CD4-positive, alpha-beta T cell (primary cell): ENCODE measurements at regions not wholly inside any gene's neighbourhood (a gene's known extent, or its start where the extent isn't known, plus 50 kb on each side); places are given as distances from the start of the nearest gene placed in this dataset.

ENCODE experiments used
- ATAC-seq: fragments of 200-7000 bp; cut with Tn5 transposase; one replicate; pipeline ENCODE4 v1.10.0; 2022; ENCODE audit warnings: mild to moderate bottlenecking; ENCODE audit not compliant: poor library complexity
- CTCF ChIA-PET: fragments of 350-600 bp; sonication (Branson Sonifier 250); formaldehyde crosslinking; loops from one replicate; lab custom pipeline; 2021; ENCODE audit warnings: antibody characterized with exemption, inconsistent platforms; lab: Charles Lee
- POLR2A ChIA-PET: fragments of 350-600 bp; sonication (Branson Sonifier 250); formaldehyde crosslinking; loops from one replicate; lab custom pipeline; 2021; ENCODE audit warnings: antibody characterized with exemption, inconsistent platforms; lab: Charles Lee
- DNase-seq, 14 experiments: peaks; one replicate each; pipeline ENCODE4 v3.0.0-alpha.2; 2013 to 2020; ENCODE audit warnings: mixed read lengths in 2 of 14
- H3K27ac ChIP-seq, 2 donors: one replicate each; pipeline versions ENCODE4 v1.5.1 to v1.7.0; 2013; ENCODE audit warnings: low read length in 2 of 2, low read depth in 1 of 2, mild to moderate bottlenecking in 1 of 2
- H3K27me3 ChIP-seq, 2 experiments: 1 replicate in 1 of 2; 2 replicates in 1 of 2; pipeline versions ENCODE4 v1.6.1 to v1.7.0; 2013; ENCODE audit warnings: low read length in 2 of 2, control low read depth in 1 of 2, mild to moderate bottlenecking in 1 of 2, moderate library complexity in 1 of 2; ENCODE audit not compliant: insufficient read depth in 2 of 2, control insufficient read depth in 1 of 2
- H3K36me3 ChIP-seq: one replicate; pipeline ENCODE4 v1.6.1; 2013; ENCODE audit warnings: low read length, control low read depth; ENCODE audit not compliant: insufficient read depth
- H3K4me1 ChIP-seq: one replicate; pipeline ENCODE4 v1.6.1; 2013; ENCODE audit warnings: low read length, control low read depth; ENCODE audit not compliant: insufficient read depth
- H3K4me3 ChIP-seq: one replicate; pipeline ENCODE4 v1.5.1; 2013; ENCODE audit warnings: mild to moderate bottlenecking, low read length, moderate library complexity
- H3K9me3 ChIP-seq, 2 experiments: 1 replicate in 1 of 2; 2 replicates in 1 of 2; pipeline versions ENCODE4 v1.6.1 to v1.7.0; 2013; ENCODE audit warnings: low read length in 2 of 2, mild to moderate bottlenecking in 2 of 2, control low read depth in 1 of 2, moderate library complexity in 1 of 2; ENCODE audit not compliant: control insufficient read depth in 1 of 2, insufficient read depth in 1 of 2
- H3K27ac Mint-ChIP-seq: one replicate; pipeline ENCODE4 v1.8.0; 2020; ENCODE audit warnings: mixed read lengths
- H3K27me3 Mint-ChIP-seq: one replicate; pipeline ENCODE4 v1.8.0; 2021; ENCODE audit warnings: mixed read lengths
- H3K36me3 Mint-ChIP-seq: one replicate; pipeline ENCODE4 v1.8.0; 2021; ENCODE audit warnings: low read depth, mixed read lengths
- H3K4me1 Mint-ChIP-seq: one replicate; pipeline ENCODE4 v1.8.0; 2021; ENCODE audit warnings: low read depth, mixed read lengths
- H3K4me3 Mint-ChIP-seq: one replicate; pipeline ENCODE4 v1.8.0; 2020; ENCODE audit warnings: mild to moderate bottlenecking, mixed read lengths
- H3K9me3 Mint-ChIP-seq: one replicate; pipeline ENCODE4 v1.8.0; 2020; ENCODE audit warnings: mixed read lengths
- intact Hi-C, 2 experiments: fragments of 100-400 bp; cut with DNase I in 1 of 2; cut with micrococcal nuclease in 1 of 2; formaldehyde crosslinking; loops; one replicate each; pipeline versions ENCODE4 v1.15.1 to v1.9.0; 2023 to 2025; cut with DNase I, micrococcal nuclease
- TF ChIP-seq, protein P1 (sequence below): fragments of 200-600 bp; IDR thresholded peaks from one replicate; pipeline ENCODE4 v1.8.0; 2022; ENCODE audit warnings: antibody characterized with exemption, mild to moderate bottlenecking

DNA sequence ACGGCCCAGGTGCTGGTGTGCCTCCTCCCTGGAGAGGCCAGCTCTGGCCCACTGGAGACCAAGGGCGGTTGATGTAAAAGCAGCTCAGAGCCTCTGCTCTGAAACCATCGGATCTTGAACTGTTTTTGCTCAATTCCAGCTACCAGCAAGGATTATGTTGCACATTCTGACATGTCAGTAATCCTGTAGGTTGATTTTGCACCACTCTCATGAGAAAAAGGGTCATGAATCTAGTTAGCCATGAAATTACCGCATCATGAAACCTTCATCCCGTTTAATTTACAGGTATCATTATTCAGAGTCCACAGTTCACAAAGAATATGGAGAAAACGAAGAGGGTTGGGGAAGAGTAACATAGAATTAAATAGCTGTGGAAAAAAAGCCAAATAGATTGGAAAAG lies 120.4 kb upstream of the NSMCE3 start:
- Mint-ChIP-seq H3K4me3 (no peak overlapping the region), H3K36me3 (no peaks in the 10 kb centered on the region), H3K27me3 (peaks cover 13% of the 10 kb centered on the region), H3K4me1 (no peaks in the 10 kb centered on the region), H3K9me3 (no peaks in the 10 kb centered on the region), H3K27ac (no peak overlapping the region)
- Histone ChIP-seq H3K9me3 (peaks cover 0 to 5% of the 10 kb centered on the region in 2 experiments), H3K4me1 (no peaks in the 10 kb centered on the region), H3K4me3 (no peak overlapping the region), H3K36me3 (no peaks in the 10 kb centered on the region), H3K27ac (no peak overlapping the region), H3K27me3 (no peaks in the 10 kb centered on the region)
- DNase-seq (no peak), ATAC-seq (no peak)
- TF ChIP-seq, protein P1, sequence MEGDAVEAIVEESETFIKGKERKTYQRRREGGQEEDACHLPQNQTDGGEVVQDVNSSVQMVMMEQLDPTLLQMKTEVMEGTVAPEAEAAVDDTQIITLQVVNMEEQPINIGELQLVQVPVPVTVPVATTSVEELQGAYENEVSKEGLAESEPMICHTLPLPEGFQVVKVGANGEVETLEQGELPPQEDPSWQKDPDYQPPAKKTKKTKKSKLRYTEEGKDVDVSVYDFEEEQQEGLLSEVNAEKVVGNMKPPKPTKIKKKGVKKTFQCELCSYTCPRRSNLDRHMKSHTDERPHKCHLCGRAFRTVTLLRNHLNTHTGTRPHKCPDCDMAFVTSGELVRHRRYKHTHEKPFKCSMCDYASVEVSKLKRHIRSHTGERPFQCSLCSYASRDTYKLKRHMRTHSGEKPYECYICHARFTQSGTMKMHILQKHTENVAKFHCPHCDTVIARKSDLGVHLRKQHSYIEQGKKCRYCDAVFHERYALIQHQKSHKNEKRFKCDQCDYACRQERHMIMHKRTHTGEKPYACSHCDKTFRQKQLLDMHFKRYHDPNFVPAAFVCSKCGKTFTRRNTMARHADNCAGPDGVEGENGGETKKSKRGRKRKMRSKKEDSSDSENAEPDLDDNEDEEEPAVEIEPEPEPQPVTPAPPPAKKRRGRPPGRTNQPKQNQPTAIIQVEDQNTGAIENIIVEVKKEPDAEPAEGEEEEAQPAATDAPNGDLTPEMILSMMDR, result no peak
- intact Hi-C loops, result no loop called here
- ChIA-PET CTCF (no interaction called here), POLR2A (no interaction called here)

DNA sequence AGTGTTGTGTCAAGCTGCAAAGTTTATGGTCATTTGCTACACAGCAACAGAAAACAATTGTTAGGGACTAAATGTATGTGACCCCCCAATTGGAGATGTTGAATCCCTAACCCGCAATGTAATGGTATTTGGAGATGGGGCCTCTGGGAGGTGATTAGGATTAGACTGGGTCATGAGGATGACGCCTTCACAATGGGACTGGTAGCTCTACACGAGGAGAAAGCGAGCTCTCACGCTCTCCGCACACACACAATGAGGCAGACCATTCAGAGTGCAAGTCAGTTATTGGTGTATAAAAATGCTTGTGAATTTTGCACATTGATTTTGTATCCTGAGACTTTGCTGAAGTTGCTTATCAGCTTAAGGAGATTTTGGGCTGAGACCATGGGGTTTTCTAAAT lies 116.9 kb upstream of the NSMCE3 start:
- intact Hi-C loops, result no loop called here

DNA sequence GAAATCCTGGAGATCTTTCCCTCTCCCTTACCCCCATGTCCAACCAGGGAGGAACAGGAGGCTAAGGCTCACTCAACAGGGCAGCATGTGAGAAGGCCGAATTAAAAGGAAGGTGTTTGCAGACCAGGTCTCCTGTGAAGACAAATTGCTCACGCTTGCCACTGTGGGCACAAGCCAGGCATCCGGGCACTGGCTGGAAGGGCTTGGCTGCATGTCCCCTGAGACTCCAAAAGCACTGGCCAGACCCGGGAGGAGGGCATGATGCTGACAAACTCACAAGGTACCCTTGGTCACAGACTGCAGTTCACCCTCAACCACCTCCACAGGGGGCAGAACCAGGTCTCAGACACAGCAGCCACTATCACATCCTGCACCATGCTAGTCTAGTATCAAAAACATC lies 113.7 kb upstream of the NSMCE3 start:
- H3K4me1 Mint-ChIP-seq, result no peaks in the 10 kb centered on the region
- H3K27ac Mint-ChIP-seq, result no peak overlapping the region

More for the DNA sequence above, 116.9 kb upstream of the NSMCE3 start:
- Histone ChIP-seq H3K27me3 (no peaks in the 10 kb centered on the region), H3K4me3 (no peak overlapping the region), H3K4me1 (no peaks in the 10 kb centered on the region), H3K36me3 (no peaks in the 10 kb centered on the region), H3K9me3 (no peaks in the 10 kb centered on the region), H3K27ac (no peak overlapping the region)
- TF ChIP-seq, protein P1, result no peak
- ChIA-PET CTCF (no interaction called here), POLR2A (no interaction called here)
- no peaks in the 10 kb centered on the region for H3K36me3 Mint-ChIP-seq
- ATAC-seq, result no peak
- no peak for DNase-seq
- peaks cover 33% of the 10 kb centered on the region for H3K27me3 Mint-ChIP-seq
- no peaks in the 10 kb centered on the region for H3K9me3 Mint-ChIP-seq
- no peak overlapping the region for H3K4me3 Mint-ChIP-seq
- H3K27ac Mint-ChIP-seq, result no peak overlapping the region
- no peaks in the 10 kb centered on the region for H3K4me1 Mint-ChIP-seq

More for the DNA sequence above, 113.7 kb upstream of the NSMCE3 start:
- TF ChIP-seq, protein P1, result no peak
- no peaks in the 10 kb centered on the region for H3K9me3 Mint-ChIP-seq
- Histone ChIP-seq H3K9me3 (no peaks in the 10 kb centered on the region), H3K27ac (no peak overlapping the region), H3K4me1 (no peaks in the 10 kb centered on the region), H3K4me3 (no peak overlapping the region), H3K27me3 (no peaks in the 10 kb centered on the region), H3K36me3 (no peaks in the 10 kb centered on the region)
- DNase-seq (no peak), ATAC-seq (no peak)
- ChIA-PET POLR2A (no interaction called here), CTCF (no interaction called here)
- H3K4me3 Mint-ChIP-seq, result no peak overlapping the region
- H3K27me3 Mint-ChIP-seq, result peaks cover 33% of the 10 kb centered on the region
- H3K36me3 Mint-ChIP-seq, result no peaks in the 10 kb centered on the region
- intact Hi-C loops, result no loop called here
